Mammary epithelial cell (primary cell): ENCODE measurements at regions not wholly inside any gene's neighbourhood (a gene's known extent, or its start where the extent isn't known, plus 50 kb on each side); places are given as distances from the start of the nearest gene placed in this dataset.

Experiments
- EZH2 ChIP-seq: IDR thresholded peaks from 2 replicates; pipeline ENCODE4 v1.6.1; 2012; ENCODE audit warnings: low read length, inconsistent platforms, borderline replicate concordance
- TF ChIP-seq, protein P1 (sequence below), 2 donors: IDR thresholded peaks in 1 of 2; conservative IDR thresholded peaks in 1 of 2; 2 replicates each; pipeline ENCODE4 v1.5.1; 2011 to 2012; ENCODE audit warnings: inconsistent platforms in 2 of 2, low read length in 2 of 2, mild to moderate bottlenecking in 2 of 2, control low read depth in 1 of 2, low read depth in 1 of 2; ENCODE audit not compliant: insufficient read depth in 1 of 2; ENCODE audit errors: extremely low read depth in 1 of 2

DNA sequence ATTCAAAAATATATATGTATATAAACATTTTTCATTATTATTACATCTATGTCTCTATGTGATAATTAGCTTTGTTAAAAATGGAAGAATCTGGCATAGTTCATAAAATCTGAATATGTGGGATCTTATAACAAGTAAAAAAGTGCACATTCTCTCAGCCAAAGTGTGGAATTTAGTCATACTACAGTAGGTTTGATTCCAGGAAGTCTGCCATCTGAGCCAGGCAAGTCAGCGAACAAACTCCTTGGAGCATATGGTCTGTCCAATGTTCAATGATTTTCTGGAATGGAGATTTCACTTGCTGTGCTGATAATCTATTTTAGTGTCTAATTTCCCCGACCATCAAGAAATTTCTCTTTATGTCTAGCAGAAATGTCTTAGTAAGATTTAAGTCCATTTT lies 1033.2 kb upstream of the NXPH2 start:
- TF ChIP-seq, protein P1, sequence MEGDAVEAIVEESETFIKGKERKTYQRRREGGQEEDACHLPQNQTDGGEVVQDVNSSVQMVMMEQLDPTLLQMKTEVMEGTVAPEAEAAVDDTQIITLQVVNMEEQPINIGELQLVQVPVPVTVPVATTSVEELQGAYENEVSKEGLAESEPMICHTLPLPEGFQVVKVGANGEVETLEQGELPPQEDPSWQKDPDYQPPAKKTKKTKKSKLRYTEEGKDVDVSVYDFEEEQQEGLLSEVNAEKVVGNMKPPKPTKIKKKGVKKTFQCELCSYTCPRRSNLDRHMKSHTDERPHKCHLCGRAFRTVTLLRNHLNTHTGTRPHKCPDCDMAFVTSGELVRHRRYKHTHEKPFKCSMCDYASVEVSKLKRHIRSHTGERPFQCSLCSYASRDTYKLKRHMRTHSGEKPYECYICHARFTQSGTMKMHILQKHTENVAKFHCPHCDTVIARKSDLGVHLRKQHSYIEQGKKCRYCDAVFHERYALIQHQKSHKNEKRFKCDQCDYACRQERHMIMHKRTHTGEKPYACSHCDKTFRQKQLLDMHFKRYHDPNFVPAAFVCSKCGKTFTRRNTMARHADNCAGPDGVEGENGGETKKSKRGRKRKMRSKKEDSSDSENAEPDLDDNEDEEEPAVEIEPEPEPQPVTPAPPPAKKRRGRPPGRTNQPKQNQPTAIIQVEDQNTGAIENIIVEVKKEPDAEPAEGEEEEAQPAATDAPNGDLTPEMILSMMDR (conservative IDR thresholded peaks at IDR 0.05 in 1 of 2, IDR thresholded peaks at IDR 0.05 in 1 of 2; ENCODE audit: extremely low read depth in 1 of 2, insufficient read depth in 1 of 2, low read depth in 1 of 2, low read length in 2 of 2): no peak
- TF ChIP-seq EZH2: no peak
